ENCODE measurements at regions not wholly inside any gene's neighbourhood (a gene's known extent, or its start where the extent isn't known, plus 50 kb on each side); places are given as distances from the start of the nearest gene placed in this dataset.

- TF ChIP-seq POLR2A (IDR thresholded peaks at IDR 0.05) (no peak), POLR2AphosphoS5 (IDR thresholded peaks at IDR 0.05) (no peak)
- TF ChIP-seq, protein P1, sequence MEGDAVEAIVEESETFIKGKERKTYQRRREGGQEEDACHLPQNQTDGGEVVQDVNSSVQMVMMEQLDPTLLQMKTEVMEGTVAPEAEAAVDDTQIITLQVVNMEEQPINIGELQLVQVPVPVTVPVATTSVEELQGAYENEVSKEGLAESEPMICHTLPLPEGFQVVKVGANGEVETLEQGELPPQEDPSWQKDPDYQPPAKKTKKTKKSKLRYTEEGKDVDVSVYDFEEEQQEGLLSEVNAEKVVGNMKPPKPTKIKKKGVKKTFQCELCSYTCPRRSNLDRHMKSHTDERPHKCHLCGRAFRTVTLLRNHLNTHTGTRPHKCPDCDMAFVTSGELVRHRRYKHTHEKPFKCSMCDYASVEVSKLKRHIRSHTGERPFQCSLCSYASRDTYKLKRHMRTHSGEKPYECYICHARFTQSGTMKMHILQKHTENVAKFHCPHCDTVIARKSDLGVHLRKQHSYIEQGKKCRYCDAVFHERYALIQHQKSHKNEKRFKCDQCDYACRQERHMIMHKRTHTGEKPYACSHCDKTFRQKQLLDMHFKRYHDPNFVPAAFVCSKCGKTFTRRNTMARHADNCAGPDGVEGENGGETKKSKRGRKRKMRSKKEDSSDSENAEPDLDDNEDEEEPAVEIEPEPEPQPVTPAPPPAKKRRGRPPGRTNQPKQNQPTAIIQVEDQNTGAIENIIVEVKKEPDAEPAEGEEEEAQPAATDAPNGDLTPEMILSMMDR (IDR thresholded peaks at IDR 0.05): no peak
- no peak for DNase-seq (ENCODE audit: low spot score)
- H3K27me3 ChIP-seq (replicated peaks; ENCODE audit: insufficient read depth): no peaks in the 10 kb centered on the region
- no peaks in the 10 kb centered on the region for H3K4me1 ChIP-seq (replicated peaks)
- H3K27ac ChIP-seq: no peak overlapping the region
- intact Hi-C loops (cut with DNase I): no loop called here
- H3K36me3 ChIP-seq: no peaks in the 10 kb centered on the region
- no peaks in the 10 kb centered on the region for H3K9me3 ChIP-seq
- H3K4me3 ChIP-seq: no peak overlapping the region
These were observed 216.1 kb upstream of the PMFBP1 start for GRCh38 chr16:72388007-72388406.

DNA sequence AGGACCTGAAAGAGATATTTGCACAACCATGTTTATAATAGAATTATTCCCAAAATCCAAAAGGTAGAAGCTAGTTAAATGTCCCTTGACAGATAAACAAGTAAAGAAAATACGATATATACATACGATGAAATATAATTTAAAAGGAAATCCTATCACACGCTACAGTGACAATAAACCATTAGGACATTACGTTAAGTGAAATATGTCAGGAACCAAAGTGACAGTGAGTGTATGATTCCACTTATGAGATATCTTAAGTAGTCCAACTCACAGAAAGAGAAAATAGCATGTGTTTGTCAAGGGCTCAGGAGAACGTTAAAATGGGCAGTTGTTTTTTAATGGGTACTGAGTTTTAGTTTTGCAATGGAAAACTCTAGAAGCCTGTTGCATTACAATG, 212.7 kb upstream of the PMFBP1 start:
- WGBS: 96% methylated on average over 5 of the region's 5 CpGs
- Histone ChIP-seq H3K27me3 (replicated peaks; ENCODE audit: insufficient read depth) (no peaks in the 10 kb centered on the region), H3K9me3 (no peaks in the 10 kb centered on the region), H3K36me3 (no peaks in the 10 kb centered on the region), H3K4me3 (no peak overlapping the region), H3K27ac (no peak overlapping the region), H3K4me1 (replicated peaks) (no peaks in the 10 kb centered on the region)
- no peak for DNase-seq (ENCODE audit: low spot score)
- TF ChIP-seq POLR2A (IDR thresholded peaks at IDR 0.05) (no peak), POLR2AphosphoS5 (IDR thresholded peaks at IDR 0.05) (no peak)
- TF ChIP-seq, protein P1 (IDR thresholded peaks at IDR 0.05): no peak
- intact Hi-C loops (cut with DNase I): no loop called here

- no peaks in the 10 kb centered on the region for H3K9me3 ChIP-seq
- WGBS: 74% methylated on average over 1 of the region's 1 CpG
- no peaks in the 10 kb centered on the region for H3K36me3 ChIP-seq
- TF ChIP-seq POLR2AphosphoS5 (IDR thresholded peaks at IDR 0.05): no peak
- TF ChIP-seq, protein P1 (IDR thresholded peaks at IDR 0.05): no peak
- no peak for TF ChIP-seq POLR2A (IDR thresholded peaks at IDR 0.05)
- no peaks in the 10 kb centered on the region for H3K4me1 ChIP-seq (replicated peaks)
- H3K4me3 ChIP-seq: no peak overlapping the region
- no peak for DNase-seq (ENCODE audit: low spot score)
- no peaks in the 10 kb centered on the region for H3K27me3 ChIP-seq (replicated peaks; ENCODE audit: insufficient read depth)
- H3K27ac ChIP-seq: no peak overlapping the region
- intact Hi-C loops (cut with DNase I): no loop called here
These were observed 208.3 kb upstream of the PMFBP1 start for GRCh38 chr16:72380283-72380682.

GRCh38 chr16:72373201-72373600, 201.2 kb upstream of the PMFBP1 start:
- Histone ChIP-seq H3K4me3 (no peak overlapping the region), H3K9me3 (no peaks in the 10 kb centered on the region), H3K4me1 (replicated peaks) (no peaks in the 10 kb centered on the region), H3K27me3 (replicated peaks; ENCODE audit: insufficient read depth) (no peaks in the 10 kb centered on the region), H3K27ac (no peak overlapping the region), H3K36me3 (no peaks in the 10 kb centered on the region)
- TF ChIP-seq POLR2AphosphoS5 (IDR thresholded peaks at IDR 0.05) (no peak), POLR2A (IDR thresholded peaks at IDR 0.05) (no peak)
- TF ChIP-seq, protein P1 (IDR thresholded peaks at IDR 0.05): no peak
- 97% methylated on average over 2 of the region's 2 CpGs for WGBS
- intact Hi-C loops (cut with DNase I): no loop called here
- DNase-seq (ENCODE audit: low spot score): no peak

DNA sequence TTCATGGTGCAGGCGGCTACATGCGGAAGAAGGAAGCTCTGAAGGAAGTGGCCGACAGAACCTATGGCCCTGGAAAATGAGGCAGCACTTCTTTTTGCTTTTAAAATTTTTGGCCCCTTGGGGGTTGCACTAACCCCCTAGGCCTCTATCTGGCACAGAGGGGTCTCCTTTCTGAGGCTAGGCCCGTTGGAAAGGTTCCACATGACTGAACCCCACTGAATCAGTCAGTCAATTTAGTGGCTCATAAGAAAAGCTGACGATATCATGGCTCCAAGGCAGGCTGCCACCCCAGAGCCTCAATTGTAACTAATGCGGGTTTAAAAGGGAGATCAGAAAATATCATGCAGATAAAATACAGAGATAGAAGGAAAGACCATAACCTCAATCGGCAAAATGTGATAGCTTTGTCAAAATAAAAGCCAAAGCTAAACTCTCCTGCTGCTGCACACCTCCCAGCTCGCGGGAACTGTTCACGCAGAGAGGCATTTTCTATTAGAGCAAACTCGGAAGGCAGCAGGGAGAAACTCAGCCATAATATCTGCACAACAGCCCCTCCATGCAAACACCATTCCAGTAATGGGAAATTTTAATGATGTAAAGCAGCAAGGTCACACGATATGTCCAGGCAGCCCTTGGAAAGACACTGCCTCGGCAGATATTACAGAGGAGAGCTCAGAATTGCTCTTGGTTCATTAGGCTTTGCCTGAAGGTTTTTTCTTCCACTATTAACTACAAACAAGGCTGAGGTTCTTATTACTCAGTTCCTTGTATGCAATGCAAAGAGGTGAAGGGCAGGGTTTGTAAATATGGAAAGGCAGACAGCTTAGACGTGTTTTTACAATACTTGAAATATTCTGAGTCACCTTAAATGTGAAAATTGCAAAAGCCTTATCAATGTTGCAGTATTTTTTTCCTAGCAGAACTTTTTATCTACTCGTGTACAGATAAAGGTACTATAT, 200.4 kb upstream of the PMFBP1 start:
- H3K9me3 ChIP-seq: no peaks in the 10 kb centered on the region
- TF ChIP-seq, protein P1 (IDR thresholded peaks at IDR 0.05): no peak
- no peak for TF ChIP-seq POLR2AphosphoS5 (IDR thresholded peaks at IDR 0.05)
- H3K4me1 ChIP-seq (replicated peaks): no peaks in the 10 kb centered on the region
- WGBS: 59% methylated on average over 15 of the region's 15 CpGs
- no peak overlapping the region for H3K27ac ChIP-seq
- H3K36me3 ChIP-seq: no peaks in the 10 kb centered on the region
- DNase-seq (ENCODE audit: low spot score): no peak
- H3K4me3 ChIP-seq: no peak overlapping the region
- H3K27me3 ChIP-seq (replicated peaks; ENCODE audit: insufficient read depth): no peaks in the 10 kb centered on the region
- intact Hi-C loops (cut with DNase I): no loop called here
